ENCODE measurements at regions not wholly inside any gene's neighbourhood (a gene's known extent, or its start where the extent isn't known, plus 50 kb on each side); places are given as distances from the start of the nearest gene placed in this dataset.

GRCh38 chr6:90764001-90764400 lies 177.1 kb upstream of the MAP3K7 start:
- no peak for TF ChIP-seq CTCF (IDR thresholded peaks at IDR 0.05; ENCODE audit: control extremely low read depth, extremely low read depth)
- H3K36me3 ChIP-seq (ENCODE audit: control insufficient read depth in 4 of 4, insufficient read depth in 4 of 4, low read length in 4 of 4), result no peaks in the 10 kb centered on the region

GRCh38 chr6:90759664-90760063 lies 172.8 kb upstream of the MAP3K7 start:
- no peaks in the 10 kb centered on the region for H3K9me3 ChIP-seq (ENCODE audit: control insufficient read depth in 4 of 4, insufficient read depth in 3 of 4, low read length in 3 of 4)
- 80 to 81% methylated on average over 3 of the region's 3 CpGs for whole genome bisulfite sequencing, 2 donors
- no peak for ATAC-seq (ENCODE audit: insufficient read depth, low FRiP score)

More at GRCh38 chr6:90764001-90764400, 177.1 kb upstream of the MAP3K7 start:
- no peak for ATAC-seq (ENCODE audit: insufficient read depth, low FRiP score)
- no peaks in the 10 kb centered on the region for H3K27me3 ChIP-seq (ENCODE audit: control insufficient read depth in 3 of 3, insufficient read depth in 3 of 3, low read length in 2 of 3)
- H3K9me3 ChIP-seq (ENCODE audit: control insufficient read depth in 4 of 4, insufficient read depth in 3 of 4, low read length in 3 of 4), result no peaks in the 10 kb centered on the region
- WGBS, 2 donors, result 77 to 85% methylated on average over 3 of the region's 3 CpGs
- H3K4me3 ChIP-seq, result no peak overlapping the region
- H3K4me1 ChIP-seq (ENCODE audit: control insufficient read depth in 5 of 5, insufficient read depth in 5 of 5, low read length in 5 of 5), result no peaks in the 10 kb centered on the region
- no peak overlapping the region for H3K9ac ChIP-seq (ENCODE audit: insufficient read depth in 1 of 2, low read length in 2 of 2)
- H3K27ac ChIP-seq (ENCODE audit: low read depth in 1 of 2, low read length in 1 of 2), result no peak overlapping the region
- DNase-seq, result no peak

GRCh38 chr6:90758741-90759140 lies 171.9 kb upstream of the MAP3K7 start:
- ATAC-seq (ENCODE audit: insufficient read depth, low FRiP score), result no peak
- no peaks in the 10 kb centered on the region for H3K36me3 ChIP-seq (ENCODE audit: control insufficient read depth in 4 of 4, insufficient read depth in 4 of 4, low read length in 4 of 4)
- 57 to 82% methylated on average over 3 of the region's 3 CpGs for whole genome bisulfite sequencing, 2 donors

More at GRCh38 chr6:90759664-90760063, 172.8 kb upstream of the MAP3K7 start:
- Histone ChIP-seq H3K27me3 (ENCODE audit: control insufficient read depth in 3 of 3, insufficient read depth in 3 of 3, low read length in 2 of 3) (no peaks in the 10 kb centered on the region), H3K4me3 (no peak overlapping the region), H3K36me3 (ENCODE audit: control insufficient read depth in 4 of 4, insufficient read depth in 4 of 4, low read length in 4 of 4) (no peaks in the 10 kb centered on the region), H3K9ac (ENCODE audit: insufficient read depth in 1 of 2, low read length in 2 of 2) (no peak overlapping the region), H3K4me1 (ENCODE audit: control insufficient read depth in 5 of 5, insufficient read depth in 5 of 5, low read length in 5 of 5) (no peaks in the 10 kb centered on the region), H3K27ac (ENCODE audit: low read depth in 1 of 2, low read length in 1 of 2) (no peak overlapping the region)
- DNase-seq, result no peak
- no peak for TF ChIP-seq CTCF (IDR thresholded peaks at IDR 0.05; ENCODE audit: control extremely low read depth, extremely low read depth)

More at GRCh38 chr6:90758741-90759140, 171.9 kb upstream of the MAP3K7 start:
- no peak for DNase-seq
- no peak overlapping the region for H3K27ac ChIP-seq (ENCODE audit: low read depth in 1 of 2, low read length in 1 of 2)
- no peak overlapping the region for H3K9ac ChIP-seq (ENCODE audit: insufficient read depth in 1 of 2, low read length in 2 of 2)
- H3K4me3 ChIP-seq, result no peak overlapping the region
- no peaks in the 10 kb centered on the region for H3K9me3 ChIP-seq (ENCODE audit: control insufficient read depth in 4 of 4, insufficient read depth in 3 of 4, low read length in 3 of 4)
- no peak for TF ChIP-seq CTCF (IDR thresholded peaks at IDR 0.05; ENCODE audit: control extremely low read depth, extremely low read depth)
- no peaks in the 10 kb centered on the region for H3K4me1 ChIP-seq (ENCODE audit: control insufficient read depth in 5 of 5, insufficient read depth in 5 of 5, low read length in 5 of 5)
- H3K27me3 ChIP-seq (ENCODE audit: control insufficient read depth in 3 of 3, insufficient read depth in 3 of 3, low read length in 2 of 3), result no peaks in the 10 kb centered on the region

Measured in lung (tissue), 11 donors.